H1 (cell line): ENCODE measurements at regions not wholly inside any gene's neighbourhood (a gene's known extent, or its start where the extent isn't known, plus 50 kb on each side); places are given as distances from the start of the nearest gene placed in this dataset.

ENCODE experiments used
- CTCF ChIA-PET: fragments of 300-600 bp; sonication (Branson Sonifier 250); formaldehyde crosslinking; loops from one replicate; lab custom pipeline; 2021; ENCODE audit not compliant: partially characterized antibody; lab: Charles Lee
- POLR2A ChIA-PET: fragments of 300-600 bp; sonication (Branson Sonifier 250); formaldehyde crosslinking; loops from one replicate; lab custom pipeline; 2021; ENCODE audit warnings: inconsistent platforms; ENCODE audit not compliant: partially characterized antibody; lab: Charles Lee
- DNase-seq, 2 experiments: peaks; one replicate each; pipeline versions ENCODE4 v3.0.0 to v3.0.0-alpha.2; 2010 to 2022; ENCODE audit warnings: low spot score in 2 of 2, low read depth in 1 of 2, mixed read lengths in 1 of 2
- FAIRE-seq: peaks from 2 replicates; lab custom pipeline; 2011; peaks lifted over from hg19 to GRCh38; lab: Jason Lieb, UNC
- H2AFZ ChIP-seq: 2 replicates; pipeline ENCODE4 v1.8.1; 2012; ENCODE audit warnings: low read length, inconsistent platforms
- H2AK5ac ChIP-seq: 2 replicates; pipeline ENCODE4 v1.6.1; 2013; ENCODE audit warnings: low read depth, low read length
- H2BK120ac ChIP-seq: replicated peaks from 2 replicates; pipeline ENCODE3; 2013; ENCODE audit warnings: low read depth, low read length, inconsistent platforms
- H2BK12ac ChIP-seq: 2 replicates; pipeline ENCODE4 v1.6.1; 2013; ENCODE audit warnings: low read depth, low read length
- H2BK15ac ChIP-seq: 2 replicates; pipeline ENCODE4 v1.6.1; 2013; ENCODE audit warnings: low read length
- H2BK20ac ChIP-seq: 2 replicates; pipeline ENCODE4 v1.6.1; 2013; ENCODE audit warnings: low read length
- H2BK5ac ChIP-seq: 2 replicates; pipeline ENCODE4 v1.6.1; 2013; ENCODE audit warnings: low read depth, low read length
- H3K14ac ChIP-seq: 2 replicates; pipeline ENCODE4 v1.6.1; 2013; ENCODE audit warnings: inconsistent platforms; ENCODE audit not compliant: insufficient read length
- H3K18ac ChIP-seq: 2 replicates; pipeline ENCODE4 v1.6.1; 2013; ENCODE audit warnings: low read length; ENCODE audit errors: extremely low read depth
- H3K23ac ChIP-seq: 2 replicates; pipeline ENCODE4 v1.6.1; 2013; ENCODE audit warnings: inconsistent platforms; ENCODE audit not compliant: insufficient read length
- H3K23me2 ChIP-seq: 2 replicates; pipeline ENCODE4 v1.6.1; 2013; ENCODE audit warnings: low read depth, low read length
- H3K27ac ChIP-seq: 2 replicates; pipeline ENCODE4 v1.6.1; 2011; ENCODE audit warnings: low read depth, low read length, inconsistent platforms
- H3K27me3 ChIP-seq, 4 experiments: replicated peaks in 1 of 4; 1 replicate in 1 of 4; 2 replicates in 3 of 4; pipeline versions ENCODE4 v1.6.1 to v1.8.1; 2011 to 2013; ENCODE audit warnings: low read length in 3 of 4, mild to moderate bottlenecking in 3 of 4, inconsistent platforms in 2 of 4, mixed read lengths in 2 of 4, moderate library complexity in 1 of 4; ENCODE audit not compliant: control insufficient read depth in 3 of 4, insufficient read depth in 3 of 4; ENCODE audit errors: extremely low read depth in 1 of 4
- H3K36me3 ChIP-seq, 4 experiments: 2 replicates each; pipeline versions ENCODE4 v1.6.1 to v1.8.1; 2011 to 2013; ENCODE audit warnings: mild to moderate bottlenecking in 4 of 4, low read length in 3 of 4, moderate library complexity in 2 of 4, control low read depth in 1 of 4, inconsistent platforms in 1 of 4; ENCODE audit not compliant: insufficient read depth in 4 of 4, control insufficient read depth in 2 of 4
- H3K4ac ChIP-seq: replicated peaks from 2 replicates; pipeline ENCODE3; 2013; ENCODE audit warnings: low read length, low read depth, mixed read lengths, inconsistent platforms; ENCODE audit not compliant: insufficient read length
- H3K4me1 ChIP-seq, 4 experiments: replicated peaks in 1 of 4; 1 replicate in 1 of 4; 2 replicates in 3 of 4; pipeline versions ENCODE4 v1.6.1 to v1.8.1; 2011 to 2013; ENCODE audit warnings: low read length in 3 of 4, inconsistent platforms in 2 of 4, mixed read lengths in 1 of 4; ENCODE audit not compliant: insufficient read depth in 4 of 4, control insufficient read depth in 3 of 4
- H3K4me2 ChIP-seq, 2 experiments: 2 replicates each; pipeline versions ENCODE4 v1.6.1 to v1.8.1; 2011 to 2013; ENCODE audit warnings: low read depth in 2 of 2, low read length in 2 of 2, control low read depth in 1 of 2, inconsistent platforms in 1 of 2, mild to moderate bottlenecking in 1 of 2; ENCODE audit not compliant: insufficient read depth in 1 of 2
- H3K4me3 ChIP-seq, 4 experiments: fragments of 200-600, 300-600 bp in 1 of 4; sonication (generic), shearing (Covaris generic), sonication (Bioruptor Twin) in 1 of 4; 2 replicates each; pipeline versions ENCODE4 v1.5.1 to v1.8.1; 2011 to 2016; ENCODE audit warnings: low read length in 4 of 4, low read depth in 3 of 4, control low read depth in 2 of 4, inconsistent platforms in 2 of 4, mild to moderate bottlenecking in 2 of 4, mixed read lengths in 1 of 4, moderate library complexity in 1 of 4; ENCODE audit not compliant: insufficient read depth in 2 of 4; ENCODE audit errors: extremely low read depth in 1 of 4
- H3K56ac ChIP-seq: replicated peaks from 2 replicates; pipeline ENCODE3; 2013; ENCODE audit warnings: low read depth, mild to moderate bottlenecking, mixed read lengths, low read length, inconsistent platforms; ENCODE audit not compliant: insufficient read length
- H3K79me1 ChIP-seq: 2 replicates; pipeline ENCODE4 v1.6.1; 2013; ENCODE audit warnings: low read depth, low read length, control low read depth
- H3K79me2 ChIP-seq, 2 experiments: 2 replicates each; pipeline versions ENCODE4 v1.6.1 to v1.8.1; 2012 to 2013; ENCODE audit warnings: low read length in 2 of 2, mild to moderate bottlenecking in 2 of 2, inconsistent platforms in 1 of 2; ENCODE audit not compliant: insufficient read depth in 2 of 2, control insufficient read depth in 1 of 2
- H3K9ac ChIP-seq, 4 experiments: replicated peaks in 1 of 4; 1 replicate in 1 of 4; 2 replicates in 3 of 4; pipeline versions ENCODE4 v1.6.1 to v1.8.1; 2011 to 2013; ENCODE audit warnings: low read depth in 3 of 4, low read length in 3 of 4, control low read depth in 2 of 4, mild to moderate bottlenecking in 2 of 4, moderate library complexity in 2 of 4, inconsistent platforms in 1 of 4; ENCODE audit errors: extremely low read depth in 1 of 4
- H3K9me3 ChIP-seq, 2 experiments: 2 replicates each; pipeline versions ENCODE4 v1.6.1 to v1.8.1; 2012 to 2013; ENCODE audit warnings: mild to moderate bottlenecking in 2 of 2, moderate library complexity in 2 of 2, control low read depth in 1 of 2, inconsistent platforms in 1 of 2, low read depth in 1 of 2, low read length in 1 of 2, mixed read lengths in 1 of 2; ENCODE audit not compliant: insufficient read depth in 2 of 2
- H4K20me1 ChIP-seq, 2 experiments: replicated peaks in 1 of 2; 2 replicates each; pipeline versions ENCODE3 to v1.8.1; 2011 to 2013; ENCODE audit warnings: inconsistent platforms in 2 of 2, low read length in 2 of 2, mild to moderate bottlenecking in 1 of 2; ENCODE audit not compliant: insufficient read depth in 2 of 2, control insufficient read depth in 1 of 2
- H4K5ac ChIP-seq: 2 replicates; pipeline ENCODE4 v1.6.1; 2013; ENCODE audit warnings: low read length, low read depth, mixed read lengths, inconsistent platforms; ENCODE audit not compliant: insufficient read length
- H4K8ac ChIP-seq: 2 replicates; pipeline ENCODE4 v1.8.0; 2013; ENCODE audit warnings: mild to moderate bottlenecking, moderate library complexity, low read length, inconsistent platforms; ENCODE audit not compliant: insufficient read depth; ENCODE audit errors: extremely low read depth
- H4K91ac ChIP-seq: replicated peaks from 2 replicates; pipeline ENCODE3; 2013; ENCODE audit warnings: low read length, mixed read lengths, inconsistent platforms; ENCODE audit not compliant: insufficient read length
- CHD1 ChIP-seq: IDR thresholded peaks from 2 replicates; pipeline ENCODE4 v1.6.1; 2012; ENCODE audit warnings: low read depth, low read length, improper control_type of control experiment
- CTBP2 ChIP-seq: IDR thresholded peaks from 2 replicates; pipeline ENCODE4 v1.7.0; 2011; ENCODE audit warnings: borderline replicate concordance, mild to moderate bottlenecking, moderate library complexity, mixed read lengths, low read length; ENCODE audit not compliant: insufficient read depth, insufficient read length
- GTF2F1 ChIP-seq: IDR thresholded peaks from 2 replicates; pipeline ENCODE4 v1.6.1; 2012; ENCODE audit warnings: low read depth, low read length, improper control_type of control experiment, borderline replicate concordance
- PHF8 ChIP-seq: fragments of 200-600 bp; sonication (generic); conservative IDR thresholded peaks from 2 replicates; pipeline ENCODE4 v1.7.1; 2012; ENCODE audit warnings: low read depth, mild to moderate bottlenecking, inconsistent platforms, low read length, moderate library complexity
- RAD21 ChIP-seq, 2 experiments: IDR thresholded peaks in 1 of 2; conservative IDR thresholded peaks in 1 of 2; 2 replicates each; pipeline ENCODE4 v1.6.1; 2011; ENCODE audit warnings: low read depth in 2 of 2, low read length in 2 of 2, improper control_type of control experiment in 1 of 2, inconsistent platforms in 1 of 2, mild to moderate bottlenecking in 1 of 2, moderate library complexity in 1 of 2
- SIX5 ChIP-seq: IDR thresholded peaks from 2 replicates; pipeline ENCODE4 v1.6.1; 2011; ENCODE audit warnings: mild to moderate bottlenecking, low read depth, low read length
- SP4 ChIP-seq: IDR thresholded peaks from 2 replicates; pipeline ENCODE4 v1.6.1; 2012; ENCODE audit warnings: low read length, inconsistent platforms
- SRF ChIP-seq: IDR thresholded peaks from 2 replicates; pipeline ENCODE4 v1.6.1; 2011; ENCODE audit warnings: mild to moderate bottlenecking, low read depth, low read length, moderate library complexity
- TAF7 ChIP-seq: optimal IDR thresholded peaks from 2 replicates; pipeline ENCODE3; 2011; ENCODE audit warnings: low read depth, mild to moderate bottlenecking, inconsistent platforms, low read length, moderate library complexity, borderline replicate concordance
- TEAD4 ChIP-seq: IDR thresholded peaks from 2 replicates; pipeline ENCODE4 v1.6.1; 2012; ENCODE audit warnings: low read depth, low read length, inconsistent platforms, mixed read lengths
- WGBS, 2 experiments: shearing (Covaris generic) in 1 of 2; methylation state at CpG; one replicate each; pipeline versions ENCODE4 v1.1.6 to v1.1.7; 2013 to 2015; ENCODE audit warnings: low lambda C conversion rate in 2 of 2, mixed read lengths in 2 of 2, inconsistent platforms in 1 of 2, low coverage in 1 of 2, missing lambda C conversion rate in 1 of 2; ENCODE audit not compliant: insufficient replicate concordance in 2 of 2, insufficient coverage in 1 of 2, insufficient read length in 1 of 2; ENCODE audit errors: extremely low coverage in 1 of 2, missing lambda C conversion rate in 1 of 2; 5-methylcytosine and 5-hydroxymethylcytosine counted together
- TF ChIP-seq, protein P1 (sequence below): IDR thresholded peaks from 2 replicates; pipeline ENCODE4 v1.6.1; 2011; ENCODE audit warnings: low read depth, mild to moderate bottlenecking, low read length; ENCODE audit not compliant: insufficient read depth
- TF ChIP-seq, protein P2 (sequence below): IDR thresholded peaks from 2 replicates; pipeline ENCODE4 v1.6.1; 2012; ENCODE audit warnings: low read length, inconsistent platforms

GRCh38 chr7:81886211-81886764 lies 116.4 kb upstream of the HGF start:
- no peak overlapping the region for H3K27ac ChIP-seq
- H3K14ac ChIP-seq = no peak overlapping the region
- TF ChIP-seq CHD1 (no peak), GTF2F1 (no peak), RAD21 (IDR thresholded peaks at IDR 0.05 in 1 of 2, conservative IDR thresholded peaks at IDR 0.05 in 1 of 2; ENCODE audit: low read depth in 2 of 2, low read length in 2 of 2) (no peak), SIX5 (no peak), TAF7 (no peak), TEAD4 (no peak), SP4 (no peak), CTBP2 (no peak), SRF (no peak), PHF8 (no peak)
- TF ChIP-seq, protein P1, sequence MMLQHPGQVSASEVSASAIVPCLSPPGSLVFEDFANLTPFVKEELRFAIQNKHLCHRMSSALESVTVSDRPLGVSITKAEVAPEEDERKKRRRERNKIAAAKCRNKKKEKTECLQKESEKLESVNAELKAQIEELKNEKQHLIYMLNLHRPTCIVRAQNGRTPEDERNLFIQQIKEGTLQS = no peak
- TF ChIP-seq, protein P2, sequence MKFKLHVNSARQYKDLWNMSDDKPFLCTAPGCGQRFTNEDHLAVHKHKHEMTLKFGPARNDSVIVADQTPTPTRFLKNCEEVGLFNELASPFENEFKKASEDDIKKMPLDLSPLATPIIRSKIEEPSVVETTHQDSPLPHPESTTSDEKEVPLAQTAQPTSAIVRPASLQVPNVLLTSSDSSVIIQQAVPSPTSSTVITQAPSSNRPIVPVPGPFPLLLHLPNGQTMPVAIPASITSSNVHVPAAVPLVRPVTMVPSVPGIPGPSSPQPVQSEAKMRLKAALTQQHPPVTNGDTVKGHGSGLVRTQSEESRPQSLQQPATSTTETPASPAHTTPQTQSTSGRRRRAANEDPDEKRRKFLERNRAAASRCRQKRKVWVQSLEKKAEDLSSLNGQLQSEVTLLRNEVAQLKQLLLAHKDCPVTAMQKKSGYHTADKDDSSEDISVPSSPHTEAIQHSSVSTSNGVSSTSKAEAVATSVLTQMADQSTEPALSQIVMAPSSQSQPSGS = no peak

More at GRCh38 chr7:81886211-81886764, 116.4 kb upstream of the HGF start:
- H2BK120ac ChIP-seq = no peak overlapping the region
- H3K36me3 ChIP-seq = no peaks in the 10 kb centered on the region
- ChIA-PET CTCF (no interaction called here), POLR2A (no interaction called here)
- no peaks in the 10 kb centered on the region for H3K4me1 ChIP-seq
- H4K91ac ChIP-seq = no peak overlapping the region
- H3K27me3 ChIP-seq = no peaks in the 10 kb centered on the region
- H3K4me2 ChIP-seq = no peak overlapping the region
- no peak overlapping the region for H3K4me3 ChIP-seq
- H3K9me3 ChIP-seq = no peaks in the 10 kb centered on the region
- no peak overlapping the region for H3K23ac ChIP-seq
- 94% methylated on average over 3 of the region's 3 CpGs; no CpG with 5 or more reads in 1 of the 2 experiments for whole genome bisulfite sequencing, 2 experiments
- no peak overlapping the region for H4K5ac ChIP-seq
- H3K56ac ChIP-seq = no peak overlapping the region
- H2AFZ ChIP-seq = no peak overlapping the region
- no peak overlapping the region for H3K18ac ChIP-seq
- no peaks in the 10 kb centered on the region for H3K79me2 ChIP-seq
- H2AK5ac ChIP-seq = no peak overlapping the region
- no peak overlapping the region for H4K8ac ChIP-seq
- no peak overlapping the region for H2BK12ac ChIP-seq
- no peaks in the 10 kb centered on the region for H3K79me1 ChIP-seq
- DNase-seq = no peak
- no peaks in the 10 kb centered on the region for H4K20me1 ChIP-seq
- FAIRE-seq = no peak
- H3K23me2 ChIP-seq = no peaks in the 10 kb centered on the region
- H2BK5ac ChIP-seq = no peak overlapping the region
- no peak overlapping the region for H3K9ac ChIP-seq
- no peak overlapping the region for H3K4ac ChIP-seq
- H2BK20ac ChIP-seq = no peak overlapping the region
- H2BK15ac ChIP-seq = no peak overlapping the region
